Hematopoietic multipotent progenitor cell treated with erythropoietin and hydrocortisone succinate and interleukin-3 and kit ligand, for 15 days (in vitro differentiated cells): ENCODE measurements at regions not wholly inside any gene's neighbourhood (a gene's known extent, or its start where the extent isn't known, plus 50 kb on each side); places are given as distances from the start of the nearest gene placed in this dataset.

Source experiments
- DNase-seq: peaks from one replicate; pipeline ENCODE4 v3.0.0-alpha.2; 2015; ENCODE audit warnings: low spot score

DNA sequence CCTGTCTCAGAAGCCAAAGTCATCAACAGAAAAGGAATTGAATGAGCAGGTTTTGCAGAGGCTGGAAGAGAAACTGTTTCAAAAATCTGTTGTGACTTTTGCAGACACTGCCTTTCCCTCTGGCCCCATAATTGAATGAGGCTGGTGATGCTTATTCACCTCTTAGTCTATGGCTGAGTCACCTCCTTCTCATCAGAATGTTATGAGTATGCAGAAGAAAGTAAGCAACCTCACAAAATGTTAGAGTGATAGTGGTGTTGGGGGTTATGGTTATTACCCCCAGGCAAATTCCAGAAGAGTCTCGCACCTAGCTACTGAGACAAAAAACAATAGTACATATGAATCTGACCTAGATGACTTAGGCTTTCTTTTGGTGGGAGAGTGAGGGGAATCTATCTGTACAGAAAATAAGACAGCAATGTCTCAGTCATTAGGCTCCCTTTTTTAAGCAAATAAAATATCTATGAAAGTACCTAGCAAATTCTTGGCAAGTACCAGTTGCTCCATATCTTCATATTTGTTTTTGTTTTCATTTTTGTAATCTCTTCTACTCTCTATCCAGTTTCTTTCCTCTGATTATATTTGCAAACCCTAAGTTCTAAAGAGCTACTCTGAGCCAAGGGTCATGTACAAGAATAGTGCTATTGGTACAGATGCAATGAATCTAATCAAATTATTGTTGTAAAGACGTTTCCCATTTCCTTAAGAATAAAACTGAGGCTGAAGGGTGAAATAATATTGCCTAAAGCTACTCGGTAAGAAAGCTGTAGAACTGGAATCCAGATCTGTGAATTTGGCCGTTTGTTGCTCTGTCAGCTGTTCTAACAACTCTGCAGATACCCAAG lies 498.1 kb upstream of the TNC start:
- DNase-seq, result no peak

DNA sequence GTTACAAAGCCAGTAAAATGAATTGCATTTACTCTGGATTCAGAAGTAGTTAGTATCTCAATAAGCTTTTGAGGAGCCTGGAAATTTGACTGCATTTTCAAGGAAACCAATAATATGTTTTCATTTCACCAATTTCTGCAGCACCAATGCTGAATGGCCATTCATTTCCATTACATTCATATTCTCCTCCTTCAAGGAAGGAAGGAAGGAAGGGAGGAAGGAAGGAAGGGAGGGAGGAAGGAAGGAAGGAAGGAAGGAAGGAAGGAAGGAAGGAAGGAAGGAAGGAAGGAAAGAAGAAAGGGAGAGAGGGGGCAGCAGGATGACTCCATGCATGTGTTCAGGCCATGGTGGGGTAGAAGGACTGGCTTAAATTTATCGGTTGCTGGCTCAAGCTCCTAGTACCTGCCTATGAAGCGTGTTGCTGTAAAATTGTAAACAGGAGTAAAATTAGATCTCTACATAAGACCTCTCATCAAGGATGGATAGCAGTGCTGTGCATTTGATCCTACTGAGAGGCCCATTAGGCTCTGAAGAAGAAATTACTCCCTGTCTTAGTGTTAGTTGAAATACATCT lies 498.8 kb upstream of the TNC start:
- no peak for DNase-seq

DNA sequence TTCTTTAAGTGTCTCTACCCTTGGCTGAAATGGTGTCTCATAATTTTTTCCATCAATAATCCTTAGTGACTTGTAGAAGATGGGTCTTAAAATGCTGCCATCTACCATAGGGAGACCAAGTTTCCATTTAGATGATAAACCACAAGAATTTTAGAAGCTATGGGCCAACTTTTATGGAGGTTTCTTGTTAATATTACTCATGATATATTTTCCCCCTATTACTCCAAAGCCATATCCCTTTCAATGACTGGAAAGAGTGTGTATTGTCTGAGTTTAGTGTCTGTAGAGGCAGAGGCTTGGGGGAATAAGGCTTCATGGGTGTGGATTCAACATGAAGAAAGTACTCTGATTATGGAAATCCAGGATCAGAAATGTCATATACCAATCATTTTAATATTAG lies 507.3 kb upstream of the TNC start:
- DNase-seq, result no peak

DNA sequence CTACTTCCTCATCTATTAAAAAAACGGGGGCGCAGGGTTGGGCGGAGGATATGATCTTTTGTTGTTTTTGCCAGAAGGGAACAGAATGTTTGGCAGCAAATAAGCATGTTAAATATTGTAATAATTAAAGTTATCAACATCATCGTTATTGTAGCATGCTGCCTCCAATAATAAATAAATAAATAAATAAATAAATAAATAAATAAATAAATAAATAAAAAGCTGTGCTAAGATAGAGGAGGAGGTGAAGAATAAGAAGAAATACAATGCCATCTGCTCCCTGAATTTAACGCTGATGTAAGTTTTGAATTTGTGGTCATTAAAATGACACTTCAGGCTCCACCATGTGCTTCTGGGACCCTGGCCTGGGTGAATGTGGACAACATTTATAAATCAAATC lies 508.0 kb upstream of the TNC start:
- no peak for DNase-seq

DNA sequence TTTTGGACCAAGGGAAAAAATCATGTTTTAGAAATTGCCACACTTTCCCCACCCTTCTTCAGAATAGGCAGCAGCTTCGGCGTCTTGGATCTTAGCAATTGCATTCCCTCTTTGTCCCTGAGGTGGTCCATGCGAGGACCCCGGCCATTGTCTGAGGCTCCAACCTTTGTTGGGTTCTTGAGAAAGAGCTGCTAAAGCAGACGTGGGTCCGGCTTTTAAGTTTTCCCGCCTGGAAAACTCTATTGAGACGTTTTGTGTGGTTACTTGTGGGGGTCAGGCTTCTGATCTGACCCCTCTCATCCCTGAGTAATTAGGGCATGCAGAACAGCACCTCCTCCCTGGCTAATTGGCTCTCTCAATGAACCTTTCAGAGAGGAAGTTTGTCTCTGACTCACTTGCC lies 509.6 kb upstream of the TNC start:
- no peak for DNase-seq

DNA sequence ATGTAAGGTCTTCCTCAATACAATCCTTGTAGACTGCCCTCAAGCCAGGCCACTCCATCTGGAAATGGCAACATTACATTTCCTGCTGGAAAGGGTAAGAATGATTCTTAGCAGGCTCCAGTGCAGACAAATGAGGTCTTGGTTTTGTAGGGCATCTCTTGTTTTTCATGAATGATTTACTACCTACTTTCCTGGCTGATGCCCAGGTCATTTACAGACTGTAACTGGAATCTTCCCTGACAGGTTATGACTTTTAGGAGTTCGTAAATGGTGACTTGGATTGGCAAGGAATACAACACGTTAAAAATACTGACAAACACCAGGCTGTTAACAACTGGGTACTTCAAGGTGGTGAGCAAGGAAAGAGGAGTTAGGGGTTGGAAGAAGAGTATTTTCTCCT lies 510.5 kb upstream of the TNC start:
- DNase-seq, result no peak

DNA sequence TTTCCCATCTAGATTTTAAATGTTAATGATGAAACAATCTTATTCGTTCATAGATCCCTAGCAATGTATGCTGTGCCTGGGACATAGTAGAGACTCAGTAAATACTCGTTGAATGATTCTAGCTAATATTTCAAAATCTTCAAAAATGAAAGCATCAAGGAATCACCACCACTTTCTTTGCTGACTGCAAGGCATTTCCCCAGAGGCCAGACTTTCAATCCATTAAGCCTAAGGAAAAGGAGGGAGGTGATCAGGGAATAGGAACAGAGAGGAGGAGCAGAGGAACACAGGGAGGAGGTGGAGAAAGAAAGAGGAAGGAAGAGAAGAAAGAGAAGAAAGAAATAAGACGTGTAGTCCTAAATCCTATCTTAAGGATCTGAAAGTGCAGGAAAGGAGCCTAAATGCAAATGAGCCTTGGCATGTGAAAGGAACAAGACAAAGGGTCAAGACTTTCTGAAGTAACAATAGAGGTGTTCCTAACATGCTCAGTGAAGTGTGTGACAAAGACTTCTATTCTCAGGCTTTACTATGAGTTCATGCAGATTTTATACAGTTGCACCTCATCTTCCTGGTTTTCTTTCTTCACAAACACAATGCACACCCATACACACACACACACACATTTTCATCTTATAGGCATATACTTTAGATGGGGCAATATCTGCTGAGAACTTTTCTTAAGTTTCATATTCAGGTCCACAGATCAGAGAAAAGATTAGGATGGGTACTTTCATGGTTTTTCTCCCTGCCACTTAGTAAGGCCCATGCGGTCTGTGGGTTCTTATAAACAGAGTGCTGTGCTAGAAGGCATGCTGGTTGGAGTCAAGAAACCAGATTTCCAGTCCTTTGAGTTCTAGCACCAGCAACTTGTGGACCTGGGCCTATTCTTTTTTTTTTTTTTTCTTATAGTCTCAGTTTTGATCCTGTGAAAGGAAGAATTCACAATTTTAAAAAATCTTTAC lies 512.2 kb upstream of the TNC start:
- DNase-seq, result no peak

DNA sequence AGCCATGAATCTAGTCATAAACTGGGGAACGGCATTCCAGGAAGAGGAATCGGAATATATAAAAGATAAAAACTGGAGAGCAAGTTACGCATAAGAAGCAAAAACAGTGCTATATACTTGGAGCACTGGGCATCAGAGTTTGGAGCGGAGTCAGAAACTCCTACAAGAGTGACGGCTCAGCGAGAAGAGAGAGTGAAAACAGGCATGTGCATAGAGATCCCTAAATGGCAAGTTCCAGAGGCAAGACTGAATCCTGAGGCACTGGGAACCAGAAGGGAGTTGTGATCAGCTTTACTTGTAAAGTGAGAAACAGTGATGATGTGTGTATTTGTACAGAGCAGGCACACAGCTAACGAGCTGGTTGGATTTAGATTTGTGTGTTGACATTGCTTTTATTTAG lies 514.4 kb upstream of the TNC start:
- no peak for DNase-seq

DNA sequence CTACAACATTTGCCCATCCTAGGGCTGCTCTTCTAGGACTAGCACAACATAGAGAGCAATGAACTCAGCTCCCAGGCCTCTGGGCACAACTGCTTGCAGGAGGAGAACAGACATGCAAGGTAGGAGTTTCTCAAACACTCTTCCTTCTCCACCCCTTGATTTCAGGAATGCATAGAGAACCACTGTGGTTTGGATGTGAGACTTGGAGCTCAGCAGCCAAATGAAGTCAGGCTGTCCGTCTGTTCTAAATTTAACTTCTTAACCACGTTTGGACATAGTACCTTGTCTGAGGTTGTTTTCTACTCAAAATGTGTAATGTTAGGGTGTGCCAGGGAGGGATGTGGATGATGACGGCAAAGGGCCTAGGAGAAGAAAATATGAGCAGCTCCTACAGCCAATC lies 515.1 kb upstream of the TNC start:
- no peak for DNase-seq

DNA sequence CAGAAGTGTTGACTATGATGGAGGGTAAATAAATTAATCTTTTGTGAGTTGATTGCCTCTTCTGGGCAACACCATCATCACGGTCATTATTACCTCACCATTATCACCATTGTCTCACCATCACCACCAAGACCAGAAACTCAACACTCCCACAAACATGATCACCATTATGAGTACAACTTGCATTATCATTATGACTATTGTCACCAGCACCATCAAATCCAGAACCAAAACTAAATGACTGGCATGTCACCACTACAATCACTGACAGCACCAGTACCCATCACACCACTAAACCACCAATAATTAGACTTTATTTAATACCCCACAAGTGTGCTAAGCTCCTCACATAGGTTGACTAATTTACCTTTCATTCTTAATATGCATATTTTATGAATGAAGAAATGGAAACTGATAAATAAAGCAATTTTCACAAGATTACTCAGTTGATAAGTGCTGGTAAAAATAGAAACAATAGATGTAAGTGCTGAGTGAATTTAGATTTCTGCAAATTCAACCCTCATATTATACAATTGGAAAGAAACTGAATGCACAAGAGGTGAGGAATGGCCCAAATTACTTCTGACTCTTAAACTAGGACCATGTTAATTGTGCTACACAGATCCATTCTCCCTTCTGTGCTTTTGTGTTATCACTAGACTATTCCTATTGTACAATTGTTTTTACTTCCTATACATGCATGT lies 517.8 kb upstream of the PAPPA start:
- no peak for DNase-seq

DNA sequence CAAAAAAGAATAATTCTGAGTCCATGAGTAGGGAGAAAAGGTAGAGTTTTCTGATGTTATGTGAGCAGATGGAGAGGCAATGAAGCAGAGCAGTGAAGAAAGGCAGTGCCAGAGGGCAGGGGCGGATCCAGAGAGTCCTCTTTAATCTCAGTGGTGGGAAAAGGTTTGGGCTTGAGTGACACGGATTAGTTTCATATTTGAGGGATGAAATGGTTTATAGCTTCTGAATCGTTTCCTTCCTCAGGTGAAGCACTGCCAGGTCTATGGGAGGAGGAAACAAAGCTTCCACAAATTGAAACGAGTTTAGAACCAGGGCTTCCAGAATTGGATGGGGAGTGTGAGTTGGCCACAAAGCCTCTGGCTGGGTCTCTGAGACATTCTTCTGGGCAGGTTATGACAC lies 517.0 kb upstream of the PAPPA start:
- no peak for DNase-seq

DNA sequence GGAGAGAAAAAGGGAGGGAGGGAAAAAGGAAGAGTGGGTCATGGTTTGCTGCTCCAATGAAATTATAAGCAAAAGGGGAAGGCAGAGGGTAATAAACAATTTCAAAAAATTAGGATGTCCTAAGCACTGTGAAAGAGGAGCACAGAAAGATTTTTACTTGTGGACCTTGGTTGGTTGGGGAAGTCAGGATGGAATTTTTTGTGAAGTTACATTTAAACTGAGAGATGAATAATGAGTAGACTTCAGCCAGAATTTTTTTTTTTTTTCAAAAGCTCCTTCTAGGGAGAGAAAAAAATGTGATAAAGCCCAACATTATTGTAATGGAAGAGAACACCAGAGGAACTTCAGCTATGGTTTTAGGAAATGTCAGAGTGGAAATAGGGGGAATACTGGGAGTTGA lies 515.9 kb upstream of the PAPPA start:
- DNase-seq, result no peak

DNA sequence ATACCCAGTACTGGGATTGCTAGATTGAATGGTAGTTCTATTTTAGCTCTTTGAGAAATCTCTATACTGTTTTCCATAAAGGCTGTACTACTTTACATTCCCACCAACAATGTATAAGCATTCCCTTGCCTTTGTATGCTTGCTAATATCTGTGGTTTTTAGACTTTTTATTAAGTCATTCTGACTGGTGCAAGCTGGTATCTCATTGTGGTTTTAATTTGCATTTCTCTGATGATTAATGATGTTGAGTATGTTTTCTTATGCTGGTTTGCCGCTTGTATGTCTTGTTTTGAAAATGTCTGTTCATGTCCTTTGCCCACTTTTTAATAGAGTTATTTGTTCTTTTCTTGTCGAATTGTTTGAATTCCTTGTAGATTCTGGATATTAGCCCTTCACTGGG lies 512.7 kb upstream of the PAPPA start:
- DNase-seq, result no peak

DNA sequence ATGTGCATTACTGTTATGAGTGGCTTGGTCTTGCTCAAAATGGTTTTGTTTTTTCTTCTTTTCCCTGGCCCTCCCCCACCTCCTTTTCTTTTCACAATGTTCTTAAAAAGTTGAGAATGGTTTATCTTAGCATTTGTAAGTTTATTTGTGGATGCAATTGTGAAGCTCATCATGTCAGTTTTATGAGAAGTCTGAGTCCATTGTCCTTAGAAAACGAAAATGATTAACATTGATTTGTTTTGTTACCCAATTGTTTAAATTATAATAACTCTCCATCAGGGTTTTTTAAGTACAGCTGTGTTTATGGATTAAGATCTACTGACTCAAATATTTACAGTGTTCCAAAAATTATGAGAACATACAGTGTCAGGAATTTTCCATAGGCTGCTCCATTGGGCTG lies 511.3 kb upstream of the PAPPA start:
- no peak for DNase-seq

DNA sequence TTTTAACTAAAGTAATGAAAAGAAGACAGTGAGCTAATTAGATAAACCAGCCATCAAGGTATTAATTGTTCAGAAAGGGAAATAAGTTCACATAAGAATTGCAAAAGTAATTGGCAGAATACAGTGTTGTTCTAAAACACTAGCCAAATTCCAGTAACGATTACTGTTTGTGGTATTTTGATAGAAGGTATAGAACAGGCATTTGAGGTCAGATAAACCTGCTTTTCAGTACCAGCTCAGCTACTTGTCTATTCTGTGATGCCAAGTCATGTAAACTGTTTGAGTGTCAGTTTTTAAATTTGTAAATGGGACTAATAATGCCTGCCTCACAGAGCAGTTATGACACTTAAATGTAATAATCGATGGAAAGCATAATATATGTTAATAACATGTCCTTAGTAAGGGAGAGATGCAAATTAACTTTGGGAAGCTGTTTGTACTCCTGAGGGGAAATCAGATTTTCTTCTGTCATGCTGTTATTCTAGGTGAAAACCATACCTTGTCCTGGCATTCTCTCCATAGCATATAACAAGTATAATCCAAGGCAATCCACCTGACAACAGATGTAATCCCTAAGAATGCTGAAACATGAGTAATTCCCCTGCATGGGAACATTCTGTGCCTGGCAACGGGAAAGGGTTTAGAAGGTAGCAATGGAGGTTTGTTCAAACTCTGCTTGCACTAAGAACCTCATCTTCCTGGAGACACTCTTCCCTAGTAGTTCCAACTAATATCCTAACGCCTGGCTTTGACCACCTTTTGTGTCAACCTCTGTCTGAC lies 509.5 kb upstream of the PAPPA start:
- DNase-seq, result no peak

DNA sequence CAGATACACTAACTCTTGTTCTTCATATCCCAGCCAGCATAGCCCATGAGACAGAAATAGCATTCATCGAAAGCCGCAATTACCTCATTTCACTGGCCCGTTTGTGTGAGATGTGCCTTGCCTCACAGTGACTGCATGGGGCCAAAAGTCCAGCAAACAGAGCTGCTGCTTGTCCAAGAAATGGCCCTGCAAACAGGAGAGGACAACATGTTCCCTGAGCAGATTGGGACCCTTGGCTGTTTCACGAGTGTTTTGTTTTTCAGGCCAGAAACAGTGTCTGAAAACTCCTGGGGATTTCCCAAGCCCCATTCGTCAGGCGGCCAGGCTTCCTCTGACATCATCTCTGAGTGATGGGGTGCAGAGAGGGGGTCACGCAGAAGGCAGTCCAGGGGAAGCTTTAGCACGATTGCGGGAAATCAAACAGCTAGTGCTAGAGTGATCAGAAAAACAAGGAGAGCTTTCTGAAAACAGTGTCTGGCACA lies 503.6 kb upstream of the PAPPA start:
- no peak for DNase-seq

DNA sequence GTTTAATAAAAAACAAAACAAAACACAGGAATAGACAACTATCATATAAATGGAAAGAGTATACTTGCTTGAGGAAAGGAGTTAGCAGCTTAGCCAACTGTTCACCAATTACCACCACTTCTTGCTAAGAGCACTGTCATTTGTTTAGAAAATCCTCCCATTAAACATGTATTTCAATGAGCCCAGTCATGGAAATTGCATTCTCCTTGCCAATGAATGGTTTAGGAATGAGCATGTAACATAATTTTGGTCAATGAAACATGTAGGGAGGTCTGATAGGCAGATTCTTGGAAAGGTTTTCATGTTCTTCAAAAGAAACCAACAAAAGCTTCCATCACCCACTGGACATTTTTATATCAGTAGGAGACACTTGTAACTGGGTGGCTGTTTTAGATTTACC lies 502.8 kb upstream of the PAPPA start:
- DNase-seq, result no peak

DNA sequence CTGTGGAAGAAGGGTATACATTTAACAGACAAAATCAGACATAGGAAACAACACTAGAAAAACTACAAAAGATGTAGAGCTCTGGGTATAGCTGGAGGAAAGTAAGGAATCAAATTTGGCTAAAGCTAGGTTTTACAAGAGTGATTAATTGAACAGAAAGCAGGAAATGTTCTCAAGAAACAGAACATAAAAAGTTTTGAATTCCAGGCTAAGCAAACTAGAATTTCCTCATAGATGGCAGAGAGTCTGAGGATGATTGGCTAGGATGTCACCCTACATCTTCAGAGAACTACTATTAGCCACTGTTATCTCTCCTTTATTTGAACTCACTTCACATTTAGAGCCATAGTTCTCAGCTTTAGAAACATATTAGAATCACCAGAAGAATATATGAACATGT lies 502.1 kb upstream of the PAPPA start:
- no peak for DNase-seq

DNA sequence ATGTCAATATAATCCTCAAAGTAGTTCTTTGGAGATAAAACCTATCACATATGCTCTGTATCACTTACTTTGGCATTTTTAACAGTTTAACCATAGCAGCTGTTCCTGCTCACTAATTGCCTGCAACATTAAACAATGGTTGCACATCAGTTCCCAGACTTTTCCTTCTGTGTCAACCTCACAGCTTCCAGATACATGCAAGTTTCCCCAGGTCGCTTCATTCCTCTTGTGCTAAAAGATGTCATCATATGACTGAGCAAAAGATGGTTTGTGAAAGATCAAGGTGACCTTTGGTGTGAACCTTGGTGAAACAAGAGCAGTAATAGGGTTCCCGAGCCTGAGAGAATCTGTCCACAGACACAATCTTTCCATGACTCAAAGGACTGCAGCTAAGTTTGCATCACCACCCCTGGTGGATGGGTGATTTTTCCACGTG lies 500.4 kb upstream of the PAPPA start:
- DNase-seq, result no peak

DNA sequence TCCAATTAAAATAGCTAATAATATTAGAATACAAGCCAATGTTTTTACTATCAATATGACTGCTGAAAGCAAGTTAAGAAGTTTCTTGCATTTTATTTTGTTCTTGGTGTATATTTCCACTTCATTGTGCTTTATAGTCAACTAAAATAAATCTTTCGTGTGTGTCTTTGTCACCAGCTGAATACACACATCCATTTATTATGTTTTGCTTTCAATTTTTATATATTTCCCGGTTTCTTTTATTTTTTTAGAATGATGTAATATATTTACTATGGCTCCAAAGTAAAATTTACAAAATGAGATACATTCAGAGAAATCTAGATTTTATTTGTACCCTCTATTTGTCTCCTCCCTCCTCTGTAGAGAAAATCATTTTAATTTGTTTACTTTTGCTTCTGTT lies 495.9 kb upstream of the PAPPA start:
- DNase-seq, result no peak

DNA sequence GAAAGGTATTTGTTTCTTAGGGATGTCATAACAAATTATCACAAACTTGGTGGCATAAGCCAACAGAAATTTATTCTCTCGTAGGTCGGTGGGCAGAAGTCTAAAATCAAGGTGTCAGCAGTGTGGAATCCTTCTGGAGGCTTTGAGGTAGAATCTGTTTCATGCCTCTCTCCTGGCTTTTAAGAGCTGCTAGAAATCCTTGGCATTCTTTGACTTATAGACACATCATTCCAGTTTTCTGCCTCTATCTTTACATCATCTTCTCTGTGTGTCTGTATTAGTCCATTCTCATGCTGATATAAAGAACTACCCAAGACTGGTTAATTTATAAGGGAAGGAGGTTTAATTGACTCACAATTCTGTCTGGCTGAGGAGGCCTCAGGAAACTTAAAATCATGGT lies 488.1 kb upstream of the PAPPA start:
- DNase-seq, result no peak
